NB4 (cell line): ENCODE measurements at regions not wholly inside any gene's neighbourhood (a gene's known extent, or its start where the extent isn't known, plus 50 kb on each side); places are given as distances from the start of the nearest gene placed in this dataset.

Experiments
- DNase-seq: peaks from one replicate; pipeline ENCODE4 v3.0.0; 2010; ENCODE audit warnings: low read depth
- H3K4me3 ChIP-seq: one replicate; pipeline ENCODE4 v1.5.1; 2011; ENCODE audit warnings: mild to moderate bottlenecking, low read depth, low read length, moderate library complexity
- MAX ChIP-seq: IDR thresholded peaks from 2 replicates; pipeline ENCODE4 v1.6.1; 2011; ENCODE audit warnings: low read depth, low read length
- MYC ChIP-seq: IDR thresholded peaks from 2 replicates; pipeline ENCODE4 v1.6.1; 2011; ENCODE audit warnings: low read depth, low read length
- POLR2A ChIP-seq: IDR thresholded peaks from 2 replicates; pipeline ENCODE4 v1.6.1; 2011; ENCODE audit warnings: mild to moderate bottlenecking; ENCODE audit not compliant: insufficient read length; ENCODE audit errors: extremely low read depth
- TF ChIP-seq, protein P1 (sequence below): IDR thresholded peaks from one replicate; pipeline ENCODE4 v1.5.1; 2012; ENCODE audit warnings: low read depth, low read length

DNA sequence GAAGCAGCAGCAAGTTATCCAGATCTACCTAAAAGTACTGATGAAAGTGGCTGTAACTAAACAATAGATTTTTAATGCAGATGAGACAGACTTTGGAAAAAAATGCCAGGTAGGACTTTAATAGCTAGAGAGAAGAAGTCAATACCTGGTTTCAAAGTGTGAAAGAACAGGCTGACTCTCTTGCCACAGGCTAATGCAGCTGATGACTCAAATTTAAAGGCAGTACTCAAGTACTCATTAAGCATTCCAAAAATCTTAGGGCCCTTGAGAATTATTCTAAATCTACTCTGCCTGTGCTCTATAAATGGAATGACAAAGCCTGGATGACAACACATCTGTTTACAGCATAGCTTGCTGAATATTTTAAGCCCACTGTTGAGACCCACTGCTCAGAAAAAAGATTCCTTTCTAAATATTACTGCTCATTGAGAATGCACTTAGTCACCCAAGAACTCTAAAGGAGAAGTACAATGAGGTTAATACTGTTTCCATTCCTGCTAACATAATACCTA is 68.6 kb upstream of the SYT1 start:
- H3K4me3 ChIP-seq = no peak overlapping the region
- TF ChIP-seq POLR2A (no peak), MAX (no peak), MYC (no peak)
- TF ChIP-seq, protein P1, sequence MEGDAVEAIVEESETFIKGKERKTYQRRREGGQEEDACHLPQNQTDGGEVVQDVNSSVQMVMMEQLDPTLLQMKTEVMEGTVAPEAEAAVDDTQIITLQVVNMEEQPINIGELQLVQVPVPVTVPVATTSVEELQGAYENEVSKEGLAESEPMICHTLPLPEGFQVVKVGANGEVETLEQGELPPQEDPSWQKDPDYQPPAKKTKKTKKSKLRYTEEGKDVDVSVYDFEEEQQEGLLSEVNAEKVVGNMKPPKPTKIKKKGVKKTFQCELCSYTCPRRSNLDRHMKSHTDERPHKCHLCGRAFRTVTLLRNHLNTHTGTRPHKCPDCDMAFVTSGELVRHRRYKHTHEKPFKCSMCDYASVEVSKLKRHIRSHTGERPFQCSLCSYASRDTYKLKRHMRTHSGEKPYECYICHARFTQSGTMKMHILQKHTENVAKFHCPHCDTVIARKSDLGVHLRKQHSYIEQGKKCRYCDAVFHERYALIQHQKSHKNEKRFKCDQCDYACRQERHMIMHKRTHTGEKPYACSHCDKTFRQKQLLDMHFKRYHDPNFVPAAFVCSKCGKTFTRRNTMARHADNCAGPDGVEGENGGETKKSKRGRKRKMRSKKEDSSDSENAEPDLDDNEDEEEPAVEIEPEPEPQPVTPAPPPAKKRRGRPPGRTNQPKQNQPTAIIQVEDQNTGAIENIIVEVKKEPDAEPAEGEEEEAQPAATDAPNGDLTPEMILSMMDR = no peak
- no peak for DNase-seq

- DNase-seq = no peak
- TF ChIP-seq, protein P1 = no peak
- TF ChIP-seq MYC (no peak), MAX (no peak)
- no peak overlapping the region for H3K4me3 ChIP-seq
These were observed 67.2 kb upstream of the SYT1 start for GRCh38 chr12:78797196-78797931.

DNA sequence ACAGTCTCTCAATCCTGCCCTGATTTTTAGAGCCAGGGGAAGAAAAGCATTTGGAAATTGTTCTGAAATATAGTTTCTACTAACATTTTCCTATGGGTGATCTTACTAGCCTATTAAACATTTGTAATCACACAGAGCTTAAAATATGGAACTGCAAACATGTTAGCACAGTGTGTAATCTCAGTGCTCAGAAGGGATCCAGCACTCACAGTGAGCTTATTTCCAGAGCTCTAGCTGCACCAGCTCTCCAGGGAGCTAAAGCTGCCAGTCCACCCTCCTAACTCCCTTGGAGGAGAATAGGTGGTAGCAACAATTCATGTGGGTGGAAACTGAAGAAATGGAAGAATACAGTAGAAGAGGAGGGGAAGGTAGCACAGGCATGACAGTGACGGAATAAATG is 64.9 kb upstream of the SYT1 start:
- TF ChIP-seq, protein P1 = no peak
- TF ChIP-seq POLR2A (no peak), MYC (no peak)
- no peak overlapping the region for H3K4me3 ChIP-seq
- no peak for DNase-seq

DNA sequence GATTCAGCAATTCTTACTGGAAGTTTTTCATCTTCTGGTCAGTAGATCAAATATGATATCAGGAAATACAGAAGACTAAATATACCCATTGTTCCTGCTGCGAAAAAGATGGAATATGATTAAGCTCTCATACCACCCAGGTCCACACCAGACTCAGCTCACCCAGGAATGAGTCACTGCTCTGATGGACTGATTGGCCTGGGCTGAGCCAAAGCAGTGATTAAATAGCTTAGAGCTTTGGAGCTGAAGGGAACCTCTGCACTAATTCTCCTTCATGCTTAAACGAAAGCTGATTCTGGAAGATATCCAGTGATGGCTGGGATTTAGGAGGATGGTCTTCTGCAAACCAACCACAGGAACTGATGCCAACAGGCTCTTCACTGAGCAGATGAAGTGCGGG is 62.0 kb upstream of the SYT1 start:
- no peak overlapping the region for H3K4me3 ChIP-seq
- no peak for DNase-seq
- TF ChIP-seq, protein P1 = no peak
- TF ChIP-seq POLR2A = no peak
- no peak for TF ChIP-seq MYC
- no peak for TF ChIP-seq MAX

DNA sequence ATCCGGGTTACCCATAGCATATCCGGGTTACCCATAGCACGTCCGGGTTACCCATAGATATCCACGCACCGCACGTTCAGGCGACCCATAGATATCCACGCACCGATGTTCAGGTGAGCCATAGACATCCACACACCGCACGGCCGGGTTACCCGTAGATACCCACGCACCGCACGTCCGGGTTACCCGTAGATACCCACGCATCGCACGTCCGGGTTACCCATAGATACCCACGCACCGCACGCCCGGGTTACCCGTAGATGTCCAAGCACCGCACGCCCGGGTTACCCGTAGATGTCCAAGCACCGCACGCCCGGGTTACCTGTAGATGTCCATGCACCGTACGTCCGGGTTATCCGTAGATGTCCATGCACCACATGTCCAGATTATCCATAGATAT is 60.3 kb upstream of the SYT1 start:
- DNase-seq = peak; percentile 1

More for the DNA sequence above, 60.3 kb upstream of the SYT1 start:
- TF ChIP-seq, protein P1 = no peak
- TF ChIP-seq MAX (no peak), MYC (no peak), POLR2A (no peak)
- no peak overlapping the region for H3K4me3 ChIP-seq
